NCI-H1092 (cell line): ENCODE measurements at regions not wholly inside any gene's neighbourhood (a gene's known extent, or its start where the extent isn't known, plus 50 kb on each side); places are given as distances from the start of the nearest gene placed in this dataset.

Source experiments
- DNase-seq: peaks from one replicate; lab custom pipeline; 2025; lab: John Stamatoyannopoulos, UW

DNA sequence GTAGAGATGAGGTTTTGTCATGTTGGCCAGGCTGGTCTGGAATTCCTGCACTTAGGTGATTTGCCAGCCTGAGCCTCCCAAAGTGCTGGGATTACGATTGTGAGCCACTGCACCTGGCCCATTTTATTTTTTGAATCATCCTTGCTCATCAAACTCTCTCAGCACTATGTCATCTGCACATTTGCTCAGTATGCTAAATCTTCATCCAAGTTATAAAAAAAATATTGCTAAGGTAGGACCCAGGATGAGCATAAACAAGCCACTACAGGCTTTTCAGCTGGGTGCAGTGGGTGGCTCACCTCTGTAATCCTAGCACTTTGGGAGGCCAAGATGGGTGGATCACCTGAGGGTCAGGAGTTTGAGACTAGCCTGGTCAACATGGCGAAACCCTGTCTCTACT lies 510.1 kb upstream of the LARGE1 start:
- DNase-seq: no peak

DNA sequence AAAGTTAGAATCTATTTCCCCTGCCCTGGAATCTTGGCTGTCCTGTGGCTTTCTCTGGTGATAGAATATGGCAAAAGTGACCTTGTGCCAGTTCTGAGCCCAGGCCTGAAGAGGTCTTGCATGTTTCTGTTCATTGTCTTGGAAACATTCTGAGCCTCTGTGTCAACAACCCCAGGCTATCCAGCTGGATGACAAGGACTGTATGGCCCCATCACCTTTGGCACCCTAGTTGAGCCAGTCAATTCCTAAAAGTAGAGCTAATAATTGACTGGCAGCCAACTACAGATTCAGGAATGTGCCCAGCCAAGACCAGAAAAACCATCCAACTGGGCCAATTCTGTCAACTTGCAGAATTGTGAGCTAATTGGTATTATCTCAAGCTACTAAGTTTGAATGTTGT lies 514.1 kb upstream of the LARGE1 start:
- DNase-seq: no peak

DNA sequence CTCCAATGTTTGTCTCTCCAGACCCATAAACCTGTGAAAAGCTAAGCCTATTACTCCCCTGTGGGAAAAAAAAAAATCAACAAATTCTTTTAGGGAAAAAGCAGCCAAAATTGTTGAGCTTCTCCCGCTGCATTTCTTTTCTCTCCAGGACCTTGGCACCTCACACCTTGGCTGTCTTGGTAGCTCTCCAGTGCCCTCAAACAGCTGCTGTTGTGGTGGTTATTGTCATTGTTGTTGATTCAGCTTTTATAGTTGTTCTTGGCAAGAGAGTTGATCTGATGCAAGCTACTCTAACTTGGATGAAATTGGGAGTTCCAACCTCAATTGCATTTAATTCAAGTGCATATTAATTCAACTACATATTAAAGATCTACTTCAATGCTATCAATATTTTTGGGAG lies 516.9 kb upstream of the LARGE1 start:
- no peak for DNase-seq

DNA sequence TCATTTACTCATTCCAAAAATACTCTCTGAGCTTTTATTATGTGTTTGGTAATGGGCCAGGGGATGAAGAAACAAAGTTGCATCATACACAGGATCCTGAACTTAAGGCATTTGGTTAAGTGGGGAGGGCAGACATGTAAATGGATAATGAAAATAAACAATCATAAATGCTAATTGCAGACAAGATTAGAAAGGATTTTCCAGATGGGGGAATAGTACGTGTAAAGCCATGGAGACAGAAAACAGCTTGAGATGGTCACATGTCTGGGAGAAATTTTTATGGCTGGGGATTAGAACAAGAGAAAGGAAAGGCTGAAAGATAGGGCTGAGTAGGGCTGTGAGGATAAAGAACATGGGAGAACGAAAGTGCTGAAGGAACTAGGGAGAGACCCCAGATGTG lies 534.3 kb upstream of the LARGE1 start:
- no peak for DNase-seq

DNA sequence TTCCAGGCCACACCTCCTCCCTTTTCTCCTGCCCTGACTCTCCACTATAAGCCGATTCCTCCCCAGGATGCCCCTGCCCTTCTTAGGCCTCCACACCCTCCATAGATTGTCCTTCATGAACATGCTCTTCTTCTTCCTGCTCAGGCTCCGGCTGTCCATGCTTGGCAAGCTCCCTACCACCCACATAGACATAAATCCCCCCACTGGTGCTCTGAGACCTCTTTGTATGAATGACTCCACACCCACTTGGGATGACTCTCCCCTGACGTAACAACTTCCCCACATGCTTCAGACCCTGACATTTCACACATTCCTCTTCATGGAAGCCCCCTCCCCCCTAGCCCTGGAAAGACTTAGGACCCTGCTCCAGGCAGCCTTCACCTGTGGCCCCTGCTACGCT lies 542.5 kb upstream of the LARGE1 start:
- no peak for DNase-seq

DNA sequence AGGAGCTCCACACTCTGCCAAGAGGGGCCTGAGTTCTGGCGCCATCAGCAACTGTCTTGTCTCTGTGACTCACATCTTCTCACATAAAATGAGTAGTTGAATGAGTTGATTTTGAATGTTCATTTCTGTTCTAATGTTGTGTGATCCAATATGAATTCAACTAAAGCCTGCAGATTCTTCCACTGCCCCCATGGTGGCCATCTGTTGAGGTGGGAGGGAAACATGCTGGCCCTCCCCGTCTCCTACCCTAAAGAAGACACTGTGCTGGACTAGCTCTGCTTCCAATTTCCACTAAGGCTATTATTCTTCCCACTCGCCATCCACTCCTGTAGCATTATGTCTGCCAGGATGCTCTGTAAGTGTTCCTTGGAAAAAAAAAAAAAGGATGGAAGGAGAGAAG lies 555.6 kb upstream of the LARGE1 start:
- no peak for DNase-seq

DNA sequence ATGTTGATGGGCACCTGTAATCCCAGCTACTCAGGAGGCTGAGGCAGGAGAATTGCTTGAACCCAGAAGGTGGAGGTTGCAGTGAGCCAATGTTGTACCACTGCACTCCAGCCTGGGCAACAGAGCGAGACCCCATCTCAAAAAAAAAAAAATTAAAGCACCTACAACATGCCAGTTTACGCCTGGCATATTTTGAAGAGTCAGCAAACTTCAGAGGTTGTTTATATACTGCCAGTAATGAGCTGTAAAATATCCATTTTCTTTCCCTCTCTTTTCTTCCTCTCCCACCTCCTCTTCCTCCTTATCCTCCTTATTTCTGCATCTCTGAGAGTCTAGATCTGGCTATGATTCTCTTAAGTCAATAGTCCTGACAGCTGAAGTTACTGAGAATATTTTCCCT lies 556.5 kb upstream of the LARGE1 start:
- DNase-seq: no peak

DNA sequence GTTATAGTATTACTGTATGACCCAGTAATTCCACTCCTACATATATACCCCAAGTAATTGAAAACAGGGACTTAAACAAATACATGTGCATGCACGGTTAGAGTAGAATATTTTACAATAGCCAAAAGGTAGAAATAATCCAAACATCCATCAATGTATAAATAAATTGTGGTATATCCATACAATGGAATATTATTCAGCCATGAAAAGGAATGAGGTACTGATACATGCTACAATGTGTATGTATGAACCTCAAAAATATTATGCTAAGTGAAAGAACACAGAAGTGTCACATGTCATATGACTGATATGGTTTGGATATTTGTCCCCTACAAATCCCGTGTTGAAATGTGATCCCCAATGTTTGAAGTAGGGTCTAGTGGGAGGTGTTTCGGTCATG lies 560.8 kb upstream of the LARGE1 start:
- no peak for DNase-seq

DNA sequence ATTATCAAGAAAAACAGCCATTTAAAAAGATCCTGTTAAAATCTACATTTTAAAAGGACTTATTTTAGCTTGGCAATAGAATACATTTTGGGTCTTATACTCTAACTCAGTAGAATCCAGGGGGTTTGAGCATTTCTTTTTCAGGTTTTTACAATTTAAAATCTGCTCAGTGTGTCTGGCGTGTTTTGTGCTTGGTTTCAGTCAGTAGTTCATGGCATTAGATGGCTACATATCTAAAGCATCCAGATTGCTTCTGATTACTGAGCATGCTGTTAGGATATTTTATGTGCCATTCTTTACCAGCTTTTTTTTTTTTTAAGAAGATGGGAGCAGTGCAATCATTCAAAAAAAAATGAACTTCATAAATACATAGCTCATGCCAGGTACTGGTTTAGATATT lies 566.1 kb upstream of the LARGE1 start:
- no peak for DNase-seq

DNA sequence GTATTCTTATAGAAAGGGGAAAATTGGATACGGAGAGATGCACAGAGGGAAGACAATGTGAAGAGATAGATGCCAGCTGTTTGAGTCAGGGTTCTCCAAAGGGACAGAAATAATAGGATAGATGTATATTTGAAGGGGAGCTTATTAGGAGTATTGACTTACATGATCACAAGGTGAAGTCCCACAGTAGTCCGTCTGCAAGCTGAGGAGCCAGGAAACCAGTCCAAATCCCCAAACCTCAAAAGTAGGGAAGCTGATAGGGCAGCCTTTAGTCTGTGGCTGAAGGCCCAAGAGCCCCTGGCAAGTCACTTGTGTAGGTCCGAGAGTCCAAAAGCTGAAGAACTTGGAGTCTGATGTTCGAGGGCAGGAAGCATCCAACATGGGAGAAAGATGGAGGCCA lies 569.6 kb upstream of the LARGE1 start:
- no peak for DNase-seq

DNA sequence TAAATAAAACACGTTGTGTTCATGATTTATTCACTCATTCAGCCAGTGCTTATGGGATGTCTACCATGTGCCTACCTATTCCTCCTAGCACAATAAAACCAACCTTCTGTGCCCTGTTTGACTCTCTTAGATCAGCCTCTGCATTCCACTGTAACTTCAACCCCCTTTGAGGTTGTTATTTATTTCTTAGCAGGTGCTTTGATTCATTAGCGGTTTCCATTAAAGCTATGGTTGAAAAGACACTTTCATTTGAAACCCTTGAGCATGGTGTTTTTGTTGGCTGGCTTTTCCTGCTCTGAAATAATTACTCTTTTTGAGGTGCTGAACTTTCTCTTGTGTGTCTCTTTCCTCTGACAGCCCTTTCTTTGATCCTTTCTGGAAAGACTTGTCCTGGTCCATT lies 570.6 kb upstream of the LARGE1 start:
- no peak for DNase-seq

DNA sequence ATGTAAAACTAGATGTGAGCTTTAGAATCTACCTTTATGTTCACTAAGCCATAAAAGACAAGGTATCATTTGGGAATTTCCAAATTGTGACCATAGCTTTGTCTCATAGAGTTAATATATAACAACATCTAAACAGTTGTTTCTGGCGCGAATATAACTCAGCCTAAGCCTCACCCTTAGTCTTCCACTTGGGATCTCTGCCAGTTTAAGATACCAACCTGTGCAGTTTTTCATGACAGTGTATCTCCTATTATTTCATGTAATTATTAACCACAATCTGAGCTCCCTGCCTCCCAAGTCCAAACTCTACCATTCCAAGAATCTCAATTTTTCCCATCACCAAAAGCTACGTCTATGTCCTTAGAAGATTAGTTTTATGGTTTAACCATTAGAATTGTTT lies 572.5 kb upstream of the ISX start:
- DNase-seq: no peak

DNA sequence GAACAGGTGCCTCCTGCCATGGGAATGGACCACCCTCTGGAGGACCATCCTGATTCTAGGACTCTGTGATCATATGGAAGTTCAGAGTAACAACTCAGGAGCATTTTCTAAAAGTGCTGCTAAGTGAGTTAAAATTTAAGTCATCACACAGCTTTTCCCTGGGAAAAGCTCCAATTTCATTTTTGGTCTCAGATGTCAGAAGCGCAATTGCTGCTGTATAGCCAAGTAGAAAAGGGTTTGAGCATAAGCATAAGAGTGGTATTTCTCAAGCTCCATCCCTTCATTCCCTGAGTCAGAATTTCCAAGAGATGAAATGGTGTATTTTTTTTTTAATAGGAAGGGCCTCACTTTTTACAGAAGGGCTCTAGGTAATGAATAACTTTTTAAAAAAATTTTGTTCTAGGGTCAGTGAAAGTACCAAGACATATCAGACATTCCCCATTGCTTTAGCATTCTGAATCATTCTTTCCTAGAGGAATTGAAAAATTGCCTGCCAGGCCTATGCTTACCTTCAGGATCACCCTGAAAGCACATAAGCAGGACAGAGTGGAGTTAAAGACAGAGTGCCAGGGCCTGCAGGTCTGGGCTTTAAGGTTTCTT lies 564.5 kb upstream of the ISX start:
- no peak for DNase-seq

DNA sequence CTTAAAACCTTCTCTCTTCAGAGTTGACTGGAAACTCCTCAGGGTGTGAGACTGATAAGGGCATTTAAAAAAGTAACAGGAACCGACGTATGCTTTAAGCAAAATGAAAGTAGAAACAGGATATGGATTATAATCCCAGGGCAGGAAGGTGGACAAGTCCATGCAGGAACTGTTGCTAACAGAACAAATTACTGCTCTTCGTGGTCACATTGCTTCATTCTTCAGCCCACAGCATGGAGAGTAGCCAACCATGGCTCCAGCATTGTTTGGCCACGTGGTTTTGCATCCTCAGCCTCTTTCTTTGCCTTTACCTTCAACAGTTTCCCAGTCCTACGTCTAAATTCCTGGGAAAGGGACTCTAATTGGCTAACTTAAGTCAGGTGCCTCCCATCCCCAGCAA lies 563.1 kb upstream of the ISX start:
- no peak for DNase-seq

DNA sequence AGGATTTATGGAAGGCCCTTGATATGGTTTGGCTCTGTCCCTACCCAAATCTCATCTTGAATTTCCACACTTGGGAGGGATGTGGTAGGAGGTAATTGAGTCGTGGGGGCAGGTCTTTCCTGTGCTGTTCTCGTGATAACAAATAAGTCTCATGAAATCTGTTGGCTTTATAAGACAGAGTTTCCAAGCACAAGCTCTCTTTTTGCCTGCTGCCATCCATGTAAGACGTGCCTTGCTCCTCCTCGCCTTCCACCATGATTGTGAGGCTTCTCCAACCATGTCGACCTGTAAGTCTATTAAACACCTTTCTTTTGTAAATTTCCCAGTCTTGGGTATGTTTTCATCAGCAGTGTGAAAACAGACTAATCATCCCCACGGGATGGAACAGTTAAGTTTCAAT lies 557.2 kb upstream of the ISX start:
- DNase-seq: no peak

DNA sequence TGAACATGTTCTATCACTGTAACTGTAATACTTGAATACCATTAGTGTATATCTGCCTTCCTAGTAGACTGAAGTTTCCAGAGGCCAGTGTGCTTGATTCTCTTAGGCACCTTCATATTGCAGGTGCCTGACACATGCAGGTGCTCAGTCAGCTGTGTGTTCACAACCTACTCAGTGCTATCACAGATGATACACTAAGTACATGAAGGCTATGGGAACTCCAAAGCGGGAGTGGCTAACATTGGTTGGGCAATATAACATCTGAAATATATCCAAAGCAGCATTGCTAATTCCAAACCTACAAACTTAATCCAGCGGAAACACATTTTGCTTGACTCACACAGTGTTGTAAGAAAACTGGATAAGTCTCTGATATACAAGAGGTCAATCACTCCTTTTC lies 539.3 kb upstream of the ISX start:
- no peak for DNase-seq

DNA sequence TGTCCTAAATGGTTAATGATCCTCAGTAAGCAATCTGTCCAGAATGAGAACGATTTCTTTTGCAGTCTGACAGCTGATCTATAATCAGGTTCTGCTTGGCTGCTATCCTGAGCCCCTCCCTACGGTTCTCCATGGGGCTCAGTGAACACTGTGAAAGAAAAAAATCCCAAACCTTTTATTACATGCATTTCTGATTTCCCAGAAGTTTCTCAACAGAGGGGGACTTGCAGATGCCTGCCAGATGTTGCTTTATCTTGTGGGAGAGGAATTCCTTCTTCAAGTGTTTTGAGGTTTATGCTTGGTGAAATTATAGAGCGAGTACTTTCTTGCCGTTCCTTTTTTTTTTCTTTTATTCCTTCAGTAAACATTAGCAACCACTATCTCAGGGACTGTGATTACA lies 531.9 kb upstream of the ISX start:
- no peak for DNase-seq

DNA sequence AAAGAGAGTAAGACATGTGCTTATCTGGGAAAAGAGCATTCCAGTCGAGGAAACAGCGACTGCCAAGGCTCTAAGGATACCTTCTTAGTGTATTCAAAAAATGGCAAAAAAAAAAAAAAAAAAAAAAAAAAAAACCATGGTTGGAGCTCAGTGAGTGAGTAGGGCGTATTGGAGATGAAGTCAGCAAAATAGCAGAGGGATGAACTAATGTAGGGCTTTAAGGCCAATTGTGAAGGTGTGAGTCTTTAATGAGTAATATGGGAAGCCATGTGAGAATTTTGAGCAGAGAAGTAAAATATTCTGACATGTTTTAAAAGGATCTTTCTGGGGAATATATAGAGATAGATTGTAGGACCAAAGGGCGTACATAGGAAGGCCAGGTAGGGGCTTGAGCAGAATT lies 498.6 kb upstream of the ISX start:
- no peak for DNase-seq

DNA sequence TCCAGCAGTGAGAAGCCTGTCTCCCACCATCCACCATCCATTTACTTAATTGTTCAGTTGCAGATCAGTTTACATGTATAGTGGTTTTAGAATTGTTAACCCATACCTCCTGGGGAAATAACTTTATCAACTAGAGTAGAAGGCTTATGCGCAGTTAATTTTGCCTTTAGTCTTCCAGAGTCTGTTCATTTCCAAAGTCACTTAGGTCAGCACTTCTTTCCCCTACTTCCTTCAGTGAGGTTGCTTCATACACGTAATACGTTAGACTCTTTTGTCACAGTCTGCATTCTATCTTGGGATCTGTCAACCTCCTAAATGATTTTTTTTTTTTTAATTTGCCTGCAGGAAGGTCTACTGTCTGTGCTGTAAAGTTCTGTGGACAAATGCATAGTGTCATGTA lies 495.6 kb upstream of the ISX start:
- DNase-seq: no peak

DNA sequence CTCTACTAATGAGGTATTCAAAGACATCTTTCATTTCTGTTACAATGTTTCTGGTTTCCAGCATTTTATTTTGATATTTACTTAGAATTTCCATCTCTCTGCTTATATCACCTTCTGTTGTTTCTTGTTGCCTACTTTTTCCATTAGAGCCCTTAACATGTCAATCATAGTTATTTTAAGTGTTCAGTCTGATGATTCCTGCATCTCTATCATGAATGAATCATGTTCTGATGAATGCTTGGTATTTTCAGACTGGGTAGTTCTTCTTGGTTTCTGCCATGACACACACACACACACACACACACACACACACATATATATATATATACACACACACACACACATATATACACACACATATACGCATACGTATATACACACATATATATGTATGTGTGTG lies 486.4 kb upstream of the ISX start:
- DNase-seq: no peak

DNA sequence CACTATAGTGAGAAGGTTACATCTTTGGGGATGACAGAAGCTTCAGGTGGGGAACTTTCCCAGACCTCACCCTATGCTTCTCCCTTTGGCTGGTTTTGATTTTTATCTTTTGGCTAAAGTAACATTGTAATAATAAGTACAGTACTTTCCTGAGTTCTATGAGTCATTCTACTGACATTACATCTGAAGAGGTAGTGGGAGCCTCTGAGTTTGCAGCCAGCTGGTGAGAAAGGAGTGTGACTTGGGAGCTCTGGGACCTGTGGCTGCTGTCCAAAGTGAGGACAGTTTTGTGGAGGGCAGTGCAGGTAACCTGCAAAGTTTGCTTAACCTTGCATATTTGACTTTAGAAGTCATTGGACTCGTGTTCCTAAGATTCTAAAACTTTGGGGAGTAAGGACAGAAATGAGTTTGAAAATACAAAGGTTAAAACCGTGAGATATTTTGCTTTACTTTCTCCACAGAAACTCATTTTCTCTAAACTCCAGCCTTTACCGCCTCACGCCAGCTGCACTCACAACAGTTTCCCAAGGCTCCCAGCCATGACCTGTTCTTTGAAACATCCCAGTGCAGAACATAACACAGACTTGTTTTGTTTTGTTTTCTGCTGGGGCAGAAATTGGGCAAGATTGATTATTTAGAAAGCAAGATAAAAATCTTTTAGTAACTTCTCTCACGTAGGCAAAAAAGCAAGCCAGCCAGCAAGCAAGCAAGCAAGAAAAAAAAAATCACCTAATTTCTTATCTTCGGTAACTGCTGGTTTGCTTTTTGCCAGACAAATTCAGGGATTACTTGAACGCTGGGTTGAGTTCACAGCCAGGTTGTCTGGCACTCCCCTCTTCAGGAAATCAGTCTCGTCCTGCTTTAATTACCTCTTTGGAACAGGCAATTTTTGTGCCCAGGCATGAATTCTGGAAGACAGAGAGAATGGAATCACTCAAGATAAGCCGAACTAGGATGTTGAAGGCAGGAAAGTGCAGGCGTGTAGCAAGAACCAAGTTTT lies 478.3 kb upstream of the ISX start:
- DNase-seq: no peak

DNA sequence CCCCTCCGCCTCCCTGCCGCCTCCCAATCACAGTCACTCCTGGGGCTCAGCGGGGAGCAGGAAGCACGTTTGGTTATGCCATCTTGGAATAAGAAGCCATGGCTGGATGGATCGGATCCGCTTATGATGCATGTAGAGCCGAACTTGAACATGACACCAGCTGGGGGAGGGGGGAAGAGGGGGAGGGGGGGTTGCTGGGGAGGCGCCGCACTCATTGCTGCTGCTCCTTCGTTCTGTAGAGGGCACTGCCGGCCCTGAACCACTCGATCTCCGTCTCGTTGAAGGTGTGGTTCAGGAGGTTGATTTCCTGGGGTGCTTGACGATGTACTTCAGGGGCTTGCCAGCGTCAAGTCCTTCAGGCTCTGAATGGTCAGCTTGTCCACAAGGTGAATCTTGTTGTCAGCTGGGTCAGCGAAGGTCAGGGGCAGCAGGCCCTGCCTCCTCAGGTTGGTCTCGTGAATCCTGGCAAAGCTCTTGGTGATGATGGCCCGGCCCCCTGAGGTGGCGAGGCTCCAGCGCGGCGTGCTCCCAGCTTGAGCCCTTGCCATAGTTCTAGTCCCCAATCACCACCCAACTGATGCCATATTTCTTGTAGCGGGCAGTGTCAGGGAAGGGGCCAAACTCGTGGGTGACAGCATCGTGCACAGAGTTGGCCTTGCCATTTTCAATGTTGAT lies 476.9 kb upstream of the ISX start:
- DNase-seq: no peak

DNA sequence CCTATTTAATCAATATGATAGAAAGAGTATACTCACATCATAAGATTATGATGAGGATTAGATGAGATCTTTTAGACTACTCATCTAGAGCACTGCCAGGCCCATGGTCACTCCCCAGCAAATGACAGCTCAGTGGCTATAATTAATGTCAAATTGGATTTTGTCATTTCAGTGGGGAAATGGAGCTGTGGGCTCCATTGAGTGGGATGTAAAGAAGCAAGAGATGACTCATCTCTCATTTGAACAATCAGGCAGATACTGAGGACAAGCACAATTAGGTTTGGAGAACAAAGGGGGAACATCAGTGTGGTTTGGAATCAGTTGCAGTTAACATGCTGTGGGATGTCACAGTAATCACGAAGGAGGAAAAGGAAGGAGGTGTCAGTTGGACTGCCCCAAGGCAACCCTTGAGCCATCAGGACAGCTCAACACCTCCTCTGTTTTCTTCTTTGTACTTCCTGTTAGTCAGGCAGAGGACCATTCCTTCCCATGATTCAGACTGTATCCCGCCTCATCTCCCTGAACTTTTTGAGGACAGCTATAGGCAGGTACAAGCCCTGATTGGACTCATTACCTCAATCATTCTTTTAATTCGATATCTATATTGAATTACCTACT lies 473.7 kb upstream of the ISX start:
- no peak for DNase-seq
